Fibroblast of pulmonary artery (primary cell): ENCODE measurements at regions not wholly inside any gene's neighbourhood (a gene's known extent, or its start where the extent isn't known, plus 50 kb on each side); places are given as distances from the start of the nearest gene placed in this dataset.

Experiments
- DNase-seq: peaks from one replicate; pipeline ENCODE4 v3.0.0-alpha.2; 2010; ENCODE audit warnings: low read depth
- H3K4me3 ChIP-seq: replicated peaks from 2 replicates; pipeline ENCODE4 v1.5.1; 2011; ENCODE audit warnings: low read depth, mild to moderate bottlenecking, control low read depth, low read length, moderate library complexity
- TF ChIP-seq, protein P1 (sequence below): IDR thresholded peaks from 2 replicates; pipeline ENCODE4 v1.5.1; 2011; ENCODE audit warnings: mild to moderate bottlenecking, control low read depth, low read length, inconsistent platforms; ENCODE audit errors: missing control alignments

DNA sequence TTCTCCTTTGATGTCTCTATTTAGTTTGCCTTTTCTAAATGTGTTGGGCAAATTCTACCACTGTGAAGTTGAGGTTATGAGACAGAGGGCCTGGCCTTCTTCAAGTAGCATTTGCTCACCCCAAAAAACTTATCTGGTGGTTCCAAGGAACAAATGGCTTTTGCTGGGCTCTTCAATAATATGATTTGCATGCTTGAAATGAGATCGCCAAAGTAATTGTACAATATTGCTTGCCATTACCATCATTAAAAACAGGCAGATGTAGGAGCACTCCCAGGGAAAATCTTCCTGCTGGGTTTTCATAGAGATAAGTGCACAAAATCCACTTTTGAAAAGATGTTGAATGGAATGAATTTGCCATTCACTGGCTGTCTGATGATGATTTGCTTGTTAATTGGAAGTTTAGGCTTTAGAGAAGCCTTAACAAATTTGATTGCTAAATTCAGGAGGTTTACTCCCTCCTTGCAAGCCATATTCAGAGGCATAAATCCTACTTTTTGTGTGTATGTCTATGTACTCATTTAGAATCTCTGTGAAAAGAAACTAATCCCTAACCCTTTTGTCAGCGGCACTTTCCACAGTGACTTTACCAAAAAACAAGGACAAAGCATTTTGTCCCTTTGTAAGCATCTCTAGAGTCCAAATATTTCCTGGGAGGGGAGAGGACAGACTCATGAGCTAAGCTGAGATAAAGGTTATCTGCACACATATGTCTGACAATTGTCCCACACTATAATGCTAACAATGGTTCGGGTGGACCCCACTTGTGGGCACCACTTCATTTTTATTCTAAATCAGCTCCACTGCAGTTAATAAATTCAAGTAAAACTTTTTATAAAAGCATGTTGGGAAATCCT lies 240.8 kb upstream of the PIK3C3 start:
- no peak overlapping the region for H3K4me3 ChIP-seq
- no peak for DNase-seq
- TF ChIP-seq, protein P1, sequence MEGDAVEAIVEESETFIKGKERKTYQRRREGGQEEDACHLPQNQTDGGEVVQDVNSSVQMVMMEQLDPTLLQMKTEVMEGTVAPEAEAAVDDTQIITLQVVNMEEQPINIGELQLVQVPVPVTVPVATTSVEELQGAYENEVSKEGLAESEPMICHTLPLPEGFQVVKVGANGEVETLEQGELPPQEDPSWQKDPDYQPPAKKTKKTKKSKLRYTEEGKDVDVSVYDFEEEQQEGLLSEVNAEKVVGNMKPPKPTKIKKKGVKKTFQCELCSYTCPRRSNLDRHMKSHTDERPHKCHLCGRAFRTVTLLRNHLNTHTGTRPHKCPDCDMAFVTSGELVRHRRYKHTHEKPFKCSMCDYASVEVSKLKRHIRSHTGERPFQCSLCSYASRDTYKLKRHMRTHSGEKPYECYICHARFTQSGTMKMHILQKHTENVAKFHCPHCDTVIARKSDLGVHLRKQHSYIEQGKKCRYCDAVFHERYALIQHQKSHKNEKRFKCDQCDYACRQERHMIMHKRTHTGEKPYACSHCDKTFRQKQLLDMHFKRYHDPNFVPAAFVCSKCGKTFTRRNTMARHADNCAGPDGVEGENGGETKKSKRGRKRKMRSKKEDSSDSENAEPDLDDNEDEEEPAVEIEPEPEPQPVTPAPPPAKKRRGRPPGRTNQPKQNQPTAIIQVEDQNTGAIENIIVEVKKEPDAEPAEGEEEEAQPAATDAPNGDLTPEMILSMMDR = no peak

DNA sequence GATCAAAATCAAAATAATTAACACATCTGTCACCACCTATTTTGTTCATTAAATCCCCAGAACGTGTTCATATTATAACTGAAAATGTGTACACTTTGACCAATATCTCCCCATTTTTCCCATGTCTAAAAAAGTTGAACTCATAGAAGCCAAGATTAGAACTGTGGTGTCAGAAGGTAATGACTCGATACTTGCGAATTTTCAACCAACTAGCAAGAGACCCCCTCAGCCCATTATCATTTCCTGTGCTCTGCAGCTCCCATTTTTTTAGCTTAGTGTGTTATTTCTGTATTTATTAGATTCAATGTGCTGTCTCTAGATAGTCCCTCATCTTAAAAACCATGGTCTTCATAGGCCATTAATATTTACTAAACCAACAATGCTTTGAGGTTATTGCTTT lies 248.7 kb upstream of the PIK3C3 start:
- TF ChIP-seq, protein P1 = no peak
- H3K4me3 ChIP-seq = no peak overlapping the region
- DNase-seq = no peak

DNA sequence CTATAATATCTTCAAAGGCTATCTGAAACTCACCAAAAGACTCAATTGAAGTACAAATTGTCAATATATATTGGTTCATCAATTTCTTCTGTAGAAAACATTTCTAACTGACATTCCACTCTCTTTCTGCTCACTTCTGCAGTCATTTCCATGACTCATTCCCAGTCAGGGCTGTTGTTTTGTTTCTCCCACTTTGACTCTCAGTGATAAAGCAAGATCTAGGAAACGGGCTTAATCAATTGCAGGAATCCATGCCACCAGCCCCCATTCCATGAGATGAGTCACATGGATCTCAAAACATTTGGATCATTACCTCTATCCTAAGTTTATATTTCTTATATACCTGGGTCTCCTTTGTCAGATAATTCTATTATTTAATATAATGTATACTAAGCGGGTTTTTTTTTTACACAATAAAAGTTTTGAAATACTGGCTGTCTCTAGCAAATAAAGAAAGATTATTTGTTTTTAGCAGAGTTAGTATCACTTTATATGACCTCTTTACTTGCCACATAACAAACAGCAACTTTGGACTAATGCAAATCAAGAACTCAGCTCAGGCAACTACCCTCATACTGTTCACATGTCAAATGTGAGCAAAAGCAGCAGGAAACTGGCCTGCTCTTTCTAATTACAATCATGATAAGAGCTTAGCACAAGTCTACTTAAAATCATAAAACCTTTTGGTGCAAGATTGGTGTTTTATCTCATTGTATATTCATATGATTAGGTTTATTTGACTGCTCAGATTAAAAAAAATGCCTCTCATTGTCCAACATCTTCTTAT lies 251.1 kb upstream of the PIK3C3 start:
- DNase-seq = peak; percentile 53
- TF ChIP-seq, protein P1 = no peak
- H3K4me3 ChIP-seq = no peak overlapping the region

DNA sequence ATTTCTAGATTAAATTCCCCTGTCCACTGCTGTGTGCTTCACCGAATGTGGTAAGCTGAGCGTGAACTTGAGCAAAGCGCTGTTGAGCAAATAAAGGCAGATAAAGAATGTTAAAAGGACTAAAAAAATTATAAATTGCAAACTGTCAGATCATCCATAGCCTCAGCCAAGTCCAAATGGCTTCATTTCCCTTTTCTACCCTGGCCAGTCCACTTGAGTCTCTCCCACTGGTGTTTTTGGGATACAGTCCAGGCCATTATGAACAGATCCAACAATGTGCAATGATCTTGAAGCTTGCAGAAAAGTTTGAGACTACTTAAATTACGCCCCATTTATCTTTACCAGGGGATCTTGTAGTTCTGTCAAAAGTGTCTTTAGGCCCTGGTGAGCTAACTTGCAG lies 254.6 kb upstream of the PIK3C3 start:
- TF ChIP-seq, protein P1 = no peak
- no peak overlapping the region for H3K4me3 ChIP-seq
- DNase-seq = no peak

DNA sequence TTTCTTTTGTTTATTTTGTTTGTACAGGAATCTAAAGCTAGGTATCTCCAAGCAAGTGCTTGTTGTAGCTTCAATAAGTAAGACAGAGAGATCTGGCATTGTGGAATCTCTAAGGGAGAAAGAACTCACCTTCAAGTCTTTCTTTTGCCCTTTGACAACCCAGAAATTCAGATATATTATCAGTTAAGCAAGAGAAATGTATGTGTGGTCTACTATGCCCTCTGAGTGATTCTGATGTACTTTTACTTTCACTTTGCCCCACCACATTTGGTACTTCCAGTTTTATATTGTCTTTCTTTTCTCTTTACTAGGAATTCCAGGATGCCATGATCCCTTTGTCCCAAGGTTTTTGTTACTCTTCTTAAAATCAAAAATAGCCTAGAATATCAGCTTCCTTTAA lies 259.6 kb upstream of the PIK3C3 start:
- TF ChIP-seq, protein P1 = no peak
- no peak for DNase-seq
- H3K4me3 ChIP-seq = peak overlapping the region; percentile 19

DNA sequence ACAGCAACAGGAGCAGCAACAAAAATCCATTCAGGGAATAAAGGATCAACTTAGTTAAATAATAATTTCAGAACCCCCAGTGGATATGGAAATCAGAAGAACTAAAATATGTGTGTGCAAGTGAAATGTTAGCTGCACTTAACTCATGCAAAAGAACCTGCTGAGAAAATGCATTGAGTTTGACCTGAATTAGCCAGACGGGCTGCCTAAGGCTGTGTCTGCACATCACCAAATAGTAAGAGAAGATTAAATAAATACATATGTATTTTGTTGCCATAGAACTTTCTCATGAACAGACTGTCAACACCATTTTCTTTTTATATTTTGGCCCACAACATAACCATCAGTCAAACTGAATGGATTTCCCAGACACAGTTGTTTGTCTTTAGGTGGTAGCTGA lies 262.0 kb upstream of the PIK3C3 start:
- H3K4me3 ChIP-seq = no peak overlapping the region
- TF ChIP-seq, protein P1 = no peak
- no peak for DNase-seq
